ENCODE measurements at regions not wholly inside any gene's neighbourhood (a gene's known extent, or its start where the extent isn't known, plus 50 kb on each side); places are given as distances from the start of the nearest gene placed in this dataset.

- TF ChIP-seq MAFK (IDR thresholded peaks at IDR 0.05; ENCODE audit: low read depth, low read length), result no peak
- TF ChIP-seq YY1 (IDR thresholded peaks at IDR 0.05; ENCODE audit: low read depth, low read length), result no peak
- TF ChIP-seq CHD2 (IDR thresholded peaks at IDR 0.05; ENCODE audit: low read length), result no peak
- TF ChIP-seq TAF1 (IDR thresholded peaks at IDR 0.05; ENCODE audit: low read depth, low read length), result no peak
- TF ChIP-seq NRF1 (IDR thresholded peaks at IDR 0.05; ENCODE audit: low read depth, low read length), result no peak
- TF ChIP-seq HDAC2 (IDR thresholded peaks at IDR 0.05; ENCODE audit: borderline replicate concordance in 1 of 2, low read depth in 2 of 2, low read length in 2 of 2), result no peak
- TF ChIP-seq JUN (IDR thresholded peaks at IDR 0.05; ENCODE audit: low read depth, low read length), result no peak
- no peak for TF ChIP-seq CTCF (IDR thresholded peaks at IDR 0.05; ENCODE audit: control extremely low read depth in 1 of 3, insufficient read depth in 1 of 3, low read depth in 1 of 3, low read length in 3 of 3)
- TF ChIP-seq ATF2 (IDR thresholded peaks at IDR 0.05; ENCODE audit: low read length), result no peak
- no peak for TF ChIP-seq SP1 (IDR thresholded peaks at IDR 0.05; ENCODE audit: low read depth, low read length)
These were observed 406.9 kb downstream of the OXSM start for GRCh38 chr3:26196781-26197180.
